Gastroesophageal sphincter (tissue), 3 donors: ENCODE measurements at regions not wholly inside any gene's neighbourhood (a gene's known extent, or its start where the extent isn't known, plus 50 kb on each side); places are given as distances from the start of the nearest gene placed in this dataset.

Experiments used
- EP300 ChIP-seq: sonication (generic); formaldehyde crosslinking; IDR thresholded peaks from one replicate; pipeline ENCODE4 v1.6.1; 2017; ENCODE audit warnings: antibody characterized with exemption, mild to moderate bottlenecking
- POLR2A ChIP-seq, 2 donors: fragments of 450-650 bp; IDR thresholded peaks; one replicate each; pipeline ENCODE4 v1.6.1; 2017; ENCODE audit warnings: antibody characterized with exemption in 2 of 2, mild to moderate bottlenecking in 2 of 2, moderate library complexity in 1 of 2
- POLR2AphosphoS5 ChIP-seq: sonication (generic); formaldehyde crosslinking; IDR thresholded peaks from one replicate; pipeline ENCODE4 v1.6.1; 2017; ENCODE audit warnings: antibody characterized with exemption
- TF ChIP-seq, protein P1 (sequence below), 4 experiments: fragments of 200-600 bp in 2 of 4; fragments of 450-650 bp in 2 of 4; sonication (generic) in 1 of 4; IDR thresholded peaks; one replicate each; pipeline ENCODE4 v1.5.1; 2017 to 2019; ENCODE audit warnings: antibody characterized with exemption in 4 of 4, mild to moderate bottlenecking in 2 of 4, moderate library complexity in 2 of 4

DNA sequence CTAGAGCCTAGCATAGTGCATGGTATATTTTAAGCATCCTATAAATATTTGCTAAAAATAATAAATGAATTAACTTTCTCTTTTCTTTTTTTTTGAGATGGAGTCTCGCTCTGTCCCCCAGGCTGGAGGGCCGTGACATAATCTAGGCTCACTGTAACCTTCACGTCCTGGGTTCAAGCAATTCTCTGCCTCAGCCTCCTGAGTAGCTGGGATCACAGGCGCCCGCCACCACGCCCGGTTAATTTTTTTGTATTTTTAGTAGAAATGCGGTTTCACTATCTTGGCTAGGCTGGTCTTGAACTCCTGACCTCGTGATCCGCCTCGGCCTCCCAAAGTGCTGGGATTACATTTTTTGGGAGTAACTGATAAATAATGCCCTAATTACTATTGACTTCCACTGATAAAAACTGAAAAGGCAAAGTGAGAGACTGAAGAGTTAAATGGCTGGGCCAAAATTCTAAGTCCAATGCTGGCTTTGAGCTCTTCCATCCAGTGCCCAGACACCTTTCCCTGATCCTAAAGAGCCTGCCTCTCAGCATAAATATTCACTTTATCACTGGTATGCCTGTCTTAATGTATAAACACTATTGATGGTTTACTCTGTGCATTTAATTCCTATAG is 213.0 kb upstream of the KRR1 start:
- TF ChIP-seq POLR2A (IDR thresholded peaks at IDR 0.05) (no peak), POLR2AphosphoS5 (no peak), EP300 (no peak)
- TF ChIP-seq, protein P1, sequence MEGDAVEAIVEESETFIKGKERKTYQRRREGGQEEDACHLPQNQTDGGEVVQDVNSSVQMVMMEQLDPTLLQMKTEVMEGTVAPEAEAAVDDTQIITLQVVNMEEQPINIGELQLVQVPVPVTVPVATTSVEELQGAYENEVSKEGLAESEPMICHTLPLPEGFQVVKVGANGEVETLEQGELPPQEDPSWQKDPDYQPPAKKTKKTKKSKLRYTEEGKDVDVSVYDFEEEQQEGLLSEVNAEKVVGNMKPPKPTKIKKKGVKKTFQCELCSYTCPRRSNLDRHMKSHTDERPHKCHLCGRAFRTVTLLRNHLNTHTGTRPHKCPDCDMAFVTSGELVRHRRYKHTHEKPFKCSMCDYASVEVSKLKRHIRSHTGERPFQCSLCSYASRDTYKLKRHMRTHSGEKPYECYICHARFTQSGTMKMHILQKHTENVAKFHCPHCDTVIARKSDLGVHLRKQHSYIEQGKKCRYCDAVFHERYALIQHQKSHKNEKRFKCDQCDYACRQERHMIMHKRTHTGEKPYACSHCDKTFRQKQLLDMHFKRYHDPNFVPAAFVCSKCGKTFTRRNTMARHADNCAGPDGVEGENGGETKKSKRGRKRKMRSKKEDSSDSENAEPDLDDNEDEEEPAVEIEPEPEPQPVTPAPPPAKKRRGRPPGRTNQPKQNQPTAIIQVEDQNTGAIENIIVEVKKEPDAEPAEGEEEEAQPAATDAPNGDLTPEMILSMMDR (IDR thresholded peaks at IDR 0.05): no peak
